ENCODE measurements at regions not wholly inside any gene's neighbourhood (a gene's known extent, or its start where the extent isn't known, plus 50 kb on each side); places are given as distances from the start of the nearest gene placed in this dataset.

GRCh38 chr10:120111628-120112027 is 219.1 kb downstream of the SEC23IP start:
- TF ChIP-seq CTCF (IDR thresholded peaks at IDR 0.05) (no peak), EZH2 (IDR thresholded peaks at IDR 0.05; ENCODE audit: borderline replicate concordance, insufficient read depth, low read depth, low read length, poor library complexity, severe bottlenecking) (no peak)
